HepG2 (cell line): ENCODE measurements at regions not wholly inside any gene's neighbourhood (a gene's known extent, or its start where the extent isn't known, plus 50 kb on each side); places are given as distances from the start of the nearest gene placed in this dataset.

ENCODE experiments used
- AKAP8 ChIP-seq: sonication (generic); formaldehyde crosslinking; IDR thresholded peaks from 2 replicates; pipeline ENCODE4 v1.5.1; 2020; ENCODE audit warnings: mild to moderate bottlenecking, missing genetic modification reagents
- GTF3A ChIP-seq: sonication (generic); formaldehyde crosslinking; conservative IDR thresholded peaks from 2 replicates; pipeline ENCODE4 v1.4.0; 2020; ENCODE audit warnings: mild to moderate bottlenecking, missing genetic modification reagents
- PAX8 ChIP-seq: sonication (generic); formaldehyde crosslinking; IDR thresholded peaks from 2 replicates; pipeline ENCODE4 v1.8.0; 2022; ENCODE audit warnings: mild to moderate bottlenecking, missing genetic modification reagents, borderline replicate concordance
- SMARCC2 ChIP-seq: fragments of 450-650 bp; IDR thresholded peaks from 2 replicates; pipeline ENCODE4 v1.6.1; 2017; ENCODE audit warnings: antibody characterized with exemption, mild to moderate bottlenecking
- SP1 ChIP-seq, 2 experiments: fragments of 450-650 bp in 1 of 2; sonication (generic) in 1 of 2; formaldehyde crosslinking in 1 of 2; IDR thresholded peaks; 2 replicates each; pipeline versions ENCODE4 v1.4.0 to v1.6.1; 2016 to 2020; ENCODE audit warnings: missing genetic modification reagents in 1 of 2
- SRSF4 ChIP-seq: fragments of 200-400 bp; formaldehyde crosslinking; IDR thresholded peaks from one replicate; pipeline ENCODE4 v1.6.1; 2018; ENCODE audit warnings: mild to moderate bottlenecking, low read depth, low read length, moderate library complexity; ENCODE audit not compliant: poor library complexity, severe bottlenecking
- ZC3H4 ChIP-seq: sonication (generic); formaldehyde crosslinking; IDR thresholded peaks from 2 replicates; pipeline ENCODE4 v1.4.0; 2020; ENCODE audit warnings: missing genetic modification reagents, borderline replicate concordance
- ZNF292 ChIP-seq: sonication (generic); formaldehyde crosslinking; IDR thresholded peaks from 2 replicates; pipeline ENCODE4 v1.8.1; 2022; ENCODE audit warnings: mild to moderate bottlenecking, low read depth, missing genetic modification reagents, borderline replicate concordance
- TF ChIP-seq, protein P1 (sequence below): sonication (generic); formaldehyde crosslinking; IDR thresholded peaks from 2 replicates; pipeline ENCODE4 v1.5.1; 2020; ENCODE audit warnings: mild to moderate bottlenecking, missing genetic modification reagents
- TF ChIP-seq, protein P2 (sequence below): sonication (generic); formaldehyde crosslinking; IDR thresholded peaks from 2 replicates; pipeline ENCODE4 v1.4.0; 2020; ENCODE audit warnings: missing genetic modification reagents, borderline replicate concordance
- TF ChIP-seq, protein P3 (sequence below): sonication (generic); formaldehyde crosslinking; IDR thresholded peaks from 2 replicates; pipeline ENCODE4 v1.5.0; 2020; ENCODE audit warnings: mild to moderate bottlenecking, missing genetic modification reagents, moderate library complexity
- TF ChIP-seq, protein P4 (sequence below): sonication (generic); formaldehyde crosslinking; IDR thresholded peaks from 2 replicates; pipeline ENCODE4 v1.4.0; 2020; ENCODE audit warnings: missing genetic modification reagents

DNA sequence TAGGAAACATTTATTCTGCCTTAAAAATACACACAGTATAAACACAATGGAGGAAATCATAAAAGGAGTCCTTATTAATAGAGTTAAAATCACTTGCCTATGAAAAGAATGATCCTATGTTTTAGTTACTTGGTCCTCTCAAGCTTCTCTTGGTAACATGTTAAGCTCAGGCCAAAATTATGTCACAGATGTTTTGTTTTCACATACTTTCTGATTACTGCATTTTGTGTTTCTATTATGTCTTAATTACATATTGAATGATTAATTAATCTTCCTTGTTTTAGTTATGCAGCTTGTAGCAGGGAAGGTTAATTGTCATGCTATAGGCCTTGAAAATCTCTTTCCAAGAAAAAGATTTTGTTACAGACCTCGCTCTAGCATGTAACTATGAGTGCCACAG, 406.0 kb downstream of the PLA2G4A start:
- TF ChIP-seq, protein P1, sequence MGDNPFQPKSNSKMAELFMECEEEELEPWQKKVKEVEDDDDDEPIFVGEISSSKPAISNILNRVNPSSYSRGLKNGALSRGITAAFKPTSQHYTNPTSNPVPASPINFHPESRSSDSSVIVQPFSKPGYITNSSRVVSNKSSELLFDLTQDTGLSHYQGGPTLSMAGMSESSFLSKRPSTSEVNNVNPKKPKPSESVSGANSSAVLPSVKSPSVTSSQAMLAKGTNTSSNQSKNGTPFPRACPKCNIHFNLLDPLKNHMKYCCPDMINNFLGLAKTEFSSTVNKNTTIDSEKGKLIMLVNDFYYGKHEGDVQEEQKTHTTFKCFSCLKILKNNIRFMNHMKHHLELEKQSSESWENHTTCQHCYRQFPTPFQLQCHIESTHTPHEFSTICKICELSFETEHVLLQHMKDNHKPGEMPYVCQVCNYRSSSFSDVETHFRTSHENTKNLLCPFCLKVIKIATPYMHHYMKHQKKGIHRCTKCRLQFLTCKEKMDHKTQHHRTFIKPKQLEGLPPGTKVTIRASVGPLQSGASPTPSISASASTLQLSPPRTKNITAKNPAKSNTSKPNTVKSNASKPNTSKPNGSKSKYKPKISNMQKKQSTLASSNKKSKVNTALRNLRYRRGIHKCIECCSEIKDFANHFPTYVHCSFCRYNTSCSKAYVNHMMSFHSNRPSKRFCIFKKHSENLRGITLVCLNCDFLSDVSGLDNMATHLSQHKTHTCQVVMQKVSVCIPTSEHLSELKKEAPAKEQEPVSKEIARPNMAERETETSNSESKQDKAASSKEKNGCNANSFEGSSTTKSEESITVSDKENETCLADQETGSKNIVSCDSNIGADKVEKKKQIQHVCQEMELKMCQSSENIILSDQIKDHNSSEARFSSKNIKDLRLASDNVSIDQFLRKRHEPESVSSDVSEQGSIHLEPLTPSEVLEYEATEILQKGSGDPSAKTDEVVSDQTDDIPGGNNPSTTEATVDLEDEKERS (CRISPR knock-in tag) = no peak
- TF ChIP-seq ZNF292 (no peak), SP1 (IDR thresholded peaks at IDR 0.05) (no peak), SP1 (CRISPR knock-in tag; IDR thresholded peaks at IDR 0.05) (no peak), PAX8 (no peak), AKAP8 (no peak), GTF3A (no peak), SMARCC2 (no peak), ZC3H4 (CRISPR knock-in tag) (no peak), SRSF4 (no peak)
- TF ChIP-seq, protein P2, sequence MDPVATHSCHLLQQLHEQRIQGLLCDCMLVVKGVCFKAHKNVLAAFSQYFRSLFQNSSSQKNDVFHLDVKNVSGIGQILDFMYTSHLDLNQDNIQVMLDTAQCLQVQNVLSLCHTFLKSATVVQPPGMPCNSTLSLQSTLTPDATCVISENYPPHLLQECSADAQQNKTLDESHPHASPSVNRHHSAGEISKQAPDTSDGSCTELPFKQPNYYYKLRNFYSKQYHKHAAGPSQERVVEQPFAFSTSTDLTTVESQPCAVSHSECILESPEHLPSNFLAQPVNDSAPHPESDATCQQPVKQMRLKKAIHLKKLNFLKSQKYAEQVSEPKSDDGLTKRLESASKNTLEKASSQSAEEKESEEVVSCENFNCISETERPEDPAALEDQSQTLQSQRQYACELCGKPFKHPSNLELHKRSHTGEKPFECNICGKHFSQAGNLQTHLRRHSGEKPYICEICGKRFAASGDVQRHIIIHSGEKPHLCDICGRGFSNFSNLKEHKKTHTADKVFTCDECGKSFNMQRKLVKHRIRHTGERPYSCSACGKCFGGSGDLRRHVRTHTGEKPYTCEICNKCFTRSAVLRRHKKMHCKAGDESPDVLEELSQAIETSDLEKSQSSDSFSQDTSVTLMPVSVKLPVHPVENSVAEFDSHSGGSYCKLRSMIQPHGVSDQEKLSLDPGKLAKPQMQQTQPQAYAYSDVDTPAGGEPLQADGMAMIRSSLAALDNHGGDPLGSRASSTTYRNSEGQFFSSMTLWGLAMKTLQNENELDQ (CRISPR knock-in tag) = no peak
- TF ChIP-seq, protein P3, sequence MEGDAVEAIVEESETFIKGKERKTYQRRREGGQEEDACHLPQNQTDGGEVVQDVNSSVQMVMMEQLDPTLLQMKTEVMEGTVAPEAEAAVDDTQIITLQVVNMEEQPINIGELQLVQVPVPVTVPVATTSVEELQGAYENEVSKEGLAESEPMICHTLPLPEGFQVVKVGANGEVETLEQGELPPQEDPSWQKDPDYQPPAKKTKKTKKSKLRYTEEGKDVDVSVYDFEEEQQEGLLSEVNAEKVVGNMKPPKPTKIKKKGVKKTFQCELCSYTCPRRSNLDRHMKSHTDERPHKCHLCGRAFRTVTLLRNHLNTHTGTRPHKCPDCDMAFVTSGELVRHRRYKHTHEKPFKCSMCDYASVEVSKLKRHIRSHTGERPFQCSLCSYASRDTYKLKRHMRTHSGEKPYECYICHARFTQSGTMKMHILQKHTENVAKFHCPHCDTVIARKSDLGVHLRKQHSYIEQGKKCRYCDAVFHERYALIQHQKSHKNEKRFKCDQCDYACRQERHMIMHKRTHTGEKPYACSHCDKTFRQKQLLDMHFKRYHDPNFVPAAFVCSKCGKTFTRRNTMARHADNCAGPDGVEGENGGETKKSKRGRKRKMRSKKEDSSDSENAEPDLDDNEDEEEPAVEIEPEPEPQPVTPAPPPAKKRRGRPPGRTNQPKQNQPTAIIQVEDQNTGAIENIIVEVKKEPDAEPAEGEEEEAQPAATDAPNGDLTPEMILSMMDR = no peak
- TF ChIP-seq, protein P4, sequence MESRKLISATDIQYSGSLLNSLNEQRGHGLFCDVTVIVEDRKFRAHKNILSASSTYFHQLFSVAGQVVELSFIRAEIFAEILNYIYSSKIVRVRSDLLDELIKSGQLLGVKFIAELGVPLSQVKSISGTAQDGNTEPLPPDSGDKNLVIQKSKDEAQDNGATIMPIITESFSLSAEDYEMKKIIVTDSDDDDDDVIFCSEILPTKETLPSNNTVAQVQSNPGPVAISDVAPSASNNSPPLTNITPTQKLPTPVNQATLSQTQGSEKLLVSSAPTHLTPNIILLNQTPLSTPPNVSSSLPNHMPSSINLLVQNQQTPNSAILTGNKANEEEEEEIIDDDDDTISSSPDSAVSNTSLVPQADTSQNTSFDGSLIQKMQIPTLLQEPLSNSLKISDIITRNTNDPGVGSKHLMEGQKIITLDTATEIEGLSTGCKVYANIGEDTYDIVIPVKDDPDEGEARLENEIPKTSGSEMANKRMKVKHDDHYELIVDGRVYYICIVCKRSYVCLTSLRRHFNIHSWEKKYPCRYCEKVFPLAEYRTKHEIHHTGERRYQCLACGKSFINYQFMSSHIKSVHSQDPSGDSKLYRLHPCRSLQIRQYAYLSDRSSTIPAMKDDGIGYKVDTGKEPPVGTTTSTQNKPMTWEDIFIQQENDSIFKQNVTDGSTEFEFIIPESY (CRISPR knock-in tag) = no peak
